ENCODE measurements at regions not wholly inside any gene's neighbourhood (a gene's known extent, or its start where the extent isn't known, plus 50 kb on each side); places are given as distances from the start of the nearest gene placed in this dataset.

DNA sequence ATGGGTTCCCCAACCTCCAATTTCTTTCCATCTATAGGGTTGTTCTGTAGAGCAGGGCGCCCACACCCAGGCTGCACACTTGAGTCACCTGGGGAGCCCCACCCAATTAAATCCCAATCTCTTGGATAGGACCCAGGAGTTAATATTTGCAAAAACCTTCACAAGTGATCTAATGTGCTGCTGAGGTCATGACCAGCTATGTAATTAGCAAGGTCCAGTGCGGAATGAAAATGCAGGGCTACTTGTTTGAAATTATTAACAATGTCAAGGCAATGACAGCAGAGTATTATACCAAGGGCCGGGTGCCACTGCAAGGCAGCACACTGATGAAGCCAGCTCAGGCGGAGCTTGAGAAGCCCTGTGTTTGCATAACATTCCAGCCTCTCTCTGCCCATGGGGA lies 302.7 kb downstream of the MAF start:
- no peak for DNase-seq (ENCODE audit: low read depth in 2 of 2)

DNA sequence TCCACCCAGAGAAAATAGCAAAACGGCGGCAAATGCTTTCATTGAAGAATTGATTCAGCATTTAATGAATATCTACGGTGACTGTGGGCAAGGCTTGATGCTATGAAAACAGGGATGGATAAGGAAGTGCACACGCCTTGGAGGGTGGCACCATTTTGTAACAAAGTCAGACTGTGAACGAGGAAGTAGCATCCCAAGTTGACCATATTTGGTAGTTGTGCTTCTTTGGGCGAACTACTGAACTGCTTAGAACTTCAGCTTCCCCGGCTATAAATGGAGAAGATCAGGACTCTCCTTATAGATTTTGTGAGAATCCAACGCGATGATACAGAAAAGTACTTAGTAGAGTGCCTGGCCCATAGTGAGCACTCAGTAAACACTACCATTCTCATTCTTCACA lies 303.2 kb downstream of the MAF start:
- DNase-seq (ENCODE audit: low read depth in 2 of 2) = no peak

DNA sequence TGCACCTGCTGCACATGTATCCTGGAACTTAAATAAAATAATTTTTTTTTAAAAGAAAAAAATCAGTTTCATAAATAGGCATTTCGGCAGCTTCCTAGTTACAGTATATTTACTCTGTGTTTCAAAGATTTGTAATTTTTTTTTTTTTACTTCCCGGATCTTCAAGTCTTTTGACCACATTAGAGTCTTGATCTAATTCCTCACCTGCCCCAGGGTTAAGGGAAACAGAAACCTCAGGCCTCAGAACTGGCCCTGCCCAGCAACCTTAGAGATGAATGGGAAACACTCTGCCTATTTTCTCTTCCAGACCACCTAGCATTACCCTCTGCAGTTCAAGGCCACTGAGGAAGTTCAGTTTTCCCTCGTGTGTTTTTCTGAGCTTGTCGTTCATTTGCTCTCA lies 304.0 kb downstream of the MAF start:
- no peak for DNase-seq (ENCODE audit: low read depth in 2 of 2)

DNA sequence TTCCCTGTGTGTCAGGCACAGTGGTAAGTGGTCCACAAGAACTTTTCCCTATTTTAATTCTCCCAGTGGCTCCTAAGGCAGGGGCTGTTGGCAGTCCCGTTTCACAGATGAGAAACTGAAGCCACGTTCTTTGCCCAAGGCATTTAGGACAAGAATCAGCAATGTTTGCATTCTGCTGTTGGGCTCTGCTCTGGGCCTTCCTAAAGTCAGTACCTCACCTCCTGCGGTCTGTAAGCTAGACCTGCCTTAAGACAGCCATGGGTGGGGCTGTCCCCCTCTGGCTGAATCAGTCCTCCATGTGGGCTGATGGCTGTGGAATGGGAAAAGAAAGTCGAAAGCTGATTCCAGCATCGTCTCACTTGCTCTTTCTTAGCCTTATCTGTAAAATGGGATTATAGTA lies 304.8 kb downstream of the MAF start:
- no peak for DNase-seq (ENCODE audit: low read depth in 2 of 2)

DNA sequence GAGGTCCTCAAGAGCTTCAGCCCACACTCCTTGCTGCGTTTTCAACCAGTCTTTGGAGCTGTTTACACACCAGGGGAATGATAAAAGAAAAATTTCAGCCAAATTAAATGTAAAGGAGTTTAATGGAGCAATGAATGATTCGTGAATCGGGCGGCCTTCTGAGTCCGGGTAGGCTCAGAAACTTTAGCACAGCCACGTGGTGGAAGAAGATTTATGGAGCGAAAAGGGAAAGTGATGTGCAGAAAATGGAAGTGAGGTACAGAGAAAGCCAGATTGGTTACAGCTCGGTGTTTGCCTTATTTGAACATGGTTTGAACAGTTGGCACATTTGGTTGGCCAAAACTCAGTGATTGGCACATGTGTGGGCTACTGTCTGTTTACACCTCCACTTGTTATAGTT lies 305.4 kb downstream of the MAF start:
- DNase-seq (ENCODE audit: low read depth in 2 of 2) = no peak

DNA sequence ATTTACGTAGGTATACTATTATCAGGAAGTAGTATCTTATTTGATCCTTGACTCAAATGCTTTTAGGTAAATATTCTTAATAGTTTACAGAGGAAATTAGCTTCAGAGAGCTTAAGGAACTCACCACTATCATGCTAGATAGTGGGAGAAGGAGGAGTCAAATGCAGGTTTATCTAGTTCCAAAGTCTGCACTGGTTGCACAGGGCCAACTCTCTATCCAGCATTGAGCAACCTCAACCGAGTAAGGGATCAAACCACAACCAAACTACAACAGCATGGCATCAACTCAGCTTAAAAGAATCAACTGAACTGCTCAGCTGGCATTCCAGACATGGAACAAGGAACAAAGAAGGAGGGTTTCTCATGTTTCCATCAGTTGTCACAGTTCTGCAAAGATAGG lies 306.0 kb downstream of the MAF start:
- no peak for DNase-seq (ENCODE audit: low read depth in 2 of 2)

DNA sequence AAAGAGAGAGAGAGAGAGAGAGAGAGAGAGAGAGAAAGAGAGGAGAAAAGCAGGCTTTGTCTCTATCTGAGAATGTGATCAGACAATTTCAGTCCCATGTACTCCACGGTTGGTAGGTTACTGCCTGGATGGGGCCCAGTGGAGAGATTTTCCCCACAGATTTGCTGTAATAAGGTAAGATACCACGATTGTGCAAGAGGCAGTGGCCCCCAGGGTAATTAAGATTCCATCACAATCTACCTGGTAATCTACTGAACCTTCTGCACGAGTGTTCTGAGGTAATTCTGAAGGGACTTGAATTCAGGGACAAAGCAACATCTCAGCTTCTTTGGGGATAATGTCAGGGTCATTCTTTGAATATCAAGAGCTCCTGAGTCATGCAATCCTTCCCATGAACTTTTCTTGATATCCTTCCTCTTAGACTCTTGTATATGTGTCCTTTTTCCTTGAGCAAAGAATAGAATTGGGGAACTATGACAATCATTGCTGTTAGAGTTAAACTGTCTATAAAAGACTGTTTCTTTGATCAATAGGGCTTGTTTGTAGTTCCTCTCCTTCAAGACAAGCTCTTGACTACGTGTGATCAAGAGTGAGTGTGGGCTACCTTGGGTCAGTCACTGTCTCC lies 306.6 kb downstream of the MAF start:
- no peak for DNase-seq (ENCODE audit: low read depth in 2 of 2)

DNA sequence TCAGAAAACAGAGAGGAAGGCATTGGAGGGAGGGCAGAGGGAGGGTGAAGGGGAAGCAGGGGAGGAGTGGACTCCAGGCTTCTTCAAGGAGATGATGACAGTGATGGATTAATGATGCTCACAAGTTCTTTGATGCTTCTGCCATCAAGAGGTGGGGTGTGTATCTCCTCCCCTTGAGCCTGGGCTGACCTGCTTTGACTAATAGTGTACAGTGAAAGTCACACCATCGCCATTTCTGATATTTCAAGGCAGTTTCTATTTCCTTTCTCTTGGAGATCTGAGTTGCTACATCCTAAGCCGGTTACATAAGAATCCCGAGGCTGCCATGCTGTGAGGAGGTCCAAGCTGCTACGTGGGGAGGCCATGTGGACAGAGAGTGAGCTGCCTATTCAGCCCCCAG lies 312.5 kb downstream of the MAF start:
- DNase-seq (ENCODE audit: low read depth in 2 of 2) = no peak

DNA sequence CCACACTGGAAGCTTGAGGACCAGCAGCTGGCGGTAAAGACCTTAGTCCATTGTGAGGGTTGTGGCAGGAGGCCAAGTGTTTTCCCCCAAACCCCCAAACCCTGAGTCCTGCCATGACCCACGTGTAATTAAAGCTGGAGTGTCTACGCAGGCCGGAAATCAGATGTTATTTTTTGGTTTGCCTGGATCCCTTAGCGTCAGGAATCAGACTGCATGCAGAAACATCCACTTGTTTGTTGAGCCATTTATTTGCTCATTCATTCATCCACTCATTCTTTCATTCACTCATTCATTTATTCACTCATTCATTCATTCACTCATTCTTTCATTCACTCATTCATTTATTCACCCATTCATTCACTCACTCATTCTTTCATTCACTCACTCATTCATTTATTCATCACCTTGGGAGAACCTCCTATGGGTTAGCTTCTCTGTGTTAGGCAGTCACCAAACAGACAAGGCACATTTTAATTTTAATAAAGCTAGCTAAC lies 313.1 kb downstream of the MAF start:
- DNase-seq (ENCODE audit: low read depth in 2 of 2) = no peak

DNA sequence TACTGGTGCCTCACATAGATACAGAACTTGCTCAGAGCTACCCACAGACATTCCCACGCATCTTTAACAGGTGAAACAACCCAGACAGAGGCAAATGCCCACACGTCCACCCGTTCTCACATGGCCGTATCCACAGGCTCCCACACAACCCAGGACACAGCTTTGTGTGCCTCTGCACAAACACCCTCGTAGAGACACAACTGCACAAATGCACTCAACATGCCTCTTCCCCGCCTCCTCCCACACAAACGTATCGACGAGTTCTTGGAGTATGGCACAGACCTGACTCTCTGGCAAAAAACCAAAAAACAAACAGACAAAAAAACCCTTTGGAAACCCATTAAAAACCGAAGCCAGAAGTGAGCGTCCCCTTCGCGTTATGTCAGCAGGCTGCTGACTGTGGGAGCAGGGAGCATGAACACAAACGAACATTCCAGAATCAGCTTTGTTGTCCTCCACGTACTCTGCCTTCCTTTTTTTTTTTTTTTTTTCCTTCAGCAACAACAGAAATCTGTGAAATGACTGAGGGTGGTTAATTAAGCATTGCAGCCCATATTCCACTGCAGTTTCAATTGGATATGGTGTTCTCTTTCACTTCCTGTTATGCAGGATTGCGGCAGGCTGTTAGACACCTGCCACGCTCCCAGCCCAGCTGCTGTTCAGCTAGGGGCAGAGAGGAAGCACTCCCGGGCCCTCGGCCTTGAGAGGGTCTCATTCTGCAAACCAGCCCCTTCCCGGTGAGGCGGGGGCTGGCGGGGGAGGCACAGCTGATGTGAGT lies 313.7 kb downstream of the MAF start:
- no peak for DNase-seq (ENCODE audit: low read depth in 2 of 2)

DNA sequence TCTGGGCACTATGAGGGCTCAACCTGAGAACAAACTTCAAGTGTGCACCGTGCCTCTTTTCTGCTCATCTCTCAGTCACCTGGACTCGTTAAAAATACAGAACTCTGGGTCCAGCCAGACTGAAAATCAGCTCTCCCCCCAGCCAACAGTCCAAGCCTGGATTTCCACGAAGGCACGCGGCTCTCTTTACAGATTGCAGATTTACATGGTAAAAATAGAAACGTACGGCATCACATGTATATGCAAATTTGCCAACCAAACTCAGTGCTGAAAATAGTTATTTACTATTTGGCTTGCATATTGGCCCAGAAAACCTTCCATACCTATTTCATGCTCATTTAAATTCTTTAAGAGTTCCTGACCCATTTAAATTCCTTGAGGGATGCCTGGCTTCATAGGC lies 315.8 kb downstream of the MAF start:
- no peak for DNase-seq (ENCODE audit: low read depth in 2 of 2)

DNA sequence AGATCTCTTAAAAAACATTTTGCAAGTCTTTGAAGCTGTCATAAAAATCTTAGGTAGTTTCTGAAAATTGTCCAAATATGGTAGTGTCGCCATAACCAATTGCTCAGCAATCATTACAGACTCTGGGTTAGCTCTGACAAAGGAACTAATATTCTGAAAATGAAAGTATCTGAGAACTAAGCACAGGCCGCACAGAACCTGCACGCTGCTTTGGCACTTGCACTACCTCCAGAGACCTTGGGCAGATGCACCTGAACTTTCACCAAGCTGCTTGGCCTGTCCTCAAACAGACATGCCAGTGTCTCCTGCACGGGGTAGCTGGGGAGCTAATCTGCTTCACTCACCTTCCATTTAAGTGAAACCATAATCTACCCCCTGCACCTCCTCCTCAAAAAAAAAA lies 317.0 kb downstream of the MAF start:
- no peak for DNase-seq (ENCODE audit: low read depth in 2 of 2)

DNA sequence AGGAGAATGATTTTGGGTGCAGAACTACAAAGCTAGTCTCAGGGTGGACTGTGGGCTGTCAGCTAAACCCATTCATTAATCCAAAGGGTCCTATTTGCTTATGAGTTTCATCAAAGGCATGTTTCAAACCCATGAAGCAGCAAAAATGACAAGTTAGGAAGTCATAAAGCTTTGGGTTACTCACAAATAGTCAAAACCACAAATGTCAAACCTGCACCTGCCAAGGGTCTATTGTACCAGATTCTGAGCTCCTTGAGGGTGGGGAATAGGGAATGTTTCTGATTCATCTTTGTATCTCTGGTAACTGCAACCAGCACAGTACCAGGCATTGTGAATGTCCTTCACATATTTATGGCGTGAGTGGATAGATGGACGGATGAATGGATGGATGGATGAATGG lies 317.7 kb downstream of the MAF start:
- no peak for DNase-seq (ENCODE audit: low read depth in 2 of 2)

DNA sequence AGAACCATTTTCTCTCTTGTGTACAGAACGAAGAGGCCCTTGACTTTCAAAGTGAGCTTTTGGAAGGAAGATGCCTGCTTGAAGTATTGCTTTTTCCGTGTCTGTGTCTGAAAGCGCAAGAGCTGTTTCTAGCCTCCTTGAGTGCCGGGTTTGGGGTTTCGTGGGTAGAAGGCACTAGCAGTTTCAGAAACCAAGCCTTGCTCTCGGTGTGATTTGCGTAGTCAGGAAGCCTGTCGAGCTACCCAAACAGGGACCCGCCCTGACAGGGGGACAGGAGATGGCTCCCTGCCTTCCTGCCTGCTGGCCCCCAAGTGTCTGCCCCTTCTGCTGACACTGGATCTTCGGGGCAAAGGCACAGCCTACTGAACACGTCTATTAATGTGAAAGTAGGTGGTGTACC lies 322.0 kb downstream of the MAF start:
- DNase-seq (ENCODE audit: low read depth in 2 of 2) = peak; percentile 4 to 19

DNA sequence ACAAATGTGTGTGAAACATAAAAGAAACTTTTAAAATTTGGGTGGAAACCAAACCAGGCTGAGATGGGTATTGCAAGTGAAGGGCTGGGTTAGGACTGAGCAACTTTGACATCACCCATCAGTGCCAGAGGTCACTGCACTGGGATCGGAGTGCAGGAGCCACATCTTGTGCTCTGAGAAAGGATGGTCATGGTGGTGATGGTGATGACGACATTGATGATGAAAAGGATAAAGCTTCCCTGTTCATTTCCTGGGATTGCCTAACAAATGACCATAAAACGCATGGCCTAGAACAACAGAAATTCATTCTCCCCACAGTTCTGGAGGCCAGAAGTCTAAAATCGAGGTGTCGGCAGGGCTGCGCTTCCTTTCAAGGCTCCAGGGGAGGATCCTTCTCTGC lies 324.0 kb downstream of the MAF start:
- no peak for DNase-seq (ENCODE audit: low read depth in 2 of 2)

DNA sequence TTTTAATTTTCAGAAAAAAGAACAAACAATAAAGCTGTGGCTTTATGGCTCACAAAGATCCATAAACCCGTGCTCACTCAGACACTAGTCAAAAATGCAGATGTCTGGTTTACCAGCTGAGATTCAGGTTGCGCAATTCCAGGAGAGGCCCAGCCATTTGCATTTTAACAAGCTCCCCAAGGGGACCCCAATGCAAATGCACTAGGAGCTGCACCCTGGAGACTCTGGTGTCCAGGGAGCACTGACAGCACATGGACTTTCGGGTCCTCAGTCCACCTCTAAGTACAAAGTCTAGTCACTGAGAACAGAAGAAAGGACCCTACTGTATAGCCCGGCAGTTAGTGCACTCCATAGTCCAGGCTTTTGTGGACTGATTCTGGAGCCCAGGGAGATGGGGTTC lies 326.3 kb downstream of the MAF start:
- no peak for DNase-seq (ENCODE audit: low read depth in 2 of 2)

DNA sequence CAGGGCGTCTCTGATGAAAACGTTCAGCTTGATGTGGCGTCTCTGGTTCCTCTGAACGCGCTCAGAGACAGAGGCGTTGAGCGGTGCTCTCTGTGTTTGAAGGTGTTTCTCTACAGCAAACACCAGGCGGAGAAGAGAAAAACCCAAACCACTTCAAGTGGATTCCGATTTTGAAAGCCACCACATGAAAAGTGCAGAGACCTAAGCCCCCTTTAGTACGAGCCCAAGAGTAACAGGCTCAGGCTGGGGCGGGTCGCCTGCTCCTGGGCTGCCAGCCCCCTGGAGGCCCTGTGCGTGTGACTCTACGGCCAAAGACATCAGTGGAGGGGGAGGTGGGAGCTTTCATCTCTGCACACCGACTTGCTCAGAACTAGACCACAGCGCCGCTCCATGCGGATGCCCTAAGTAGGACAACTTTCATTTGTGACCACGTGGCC lies 328.4 kb downstream of the MAF start:
- peak; percentile 2 to 16 for DNase-seq (ENCODE audit: low read depth in 2 of 2)

DNA sequence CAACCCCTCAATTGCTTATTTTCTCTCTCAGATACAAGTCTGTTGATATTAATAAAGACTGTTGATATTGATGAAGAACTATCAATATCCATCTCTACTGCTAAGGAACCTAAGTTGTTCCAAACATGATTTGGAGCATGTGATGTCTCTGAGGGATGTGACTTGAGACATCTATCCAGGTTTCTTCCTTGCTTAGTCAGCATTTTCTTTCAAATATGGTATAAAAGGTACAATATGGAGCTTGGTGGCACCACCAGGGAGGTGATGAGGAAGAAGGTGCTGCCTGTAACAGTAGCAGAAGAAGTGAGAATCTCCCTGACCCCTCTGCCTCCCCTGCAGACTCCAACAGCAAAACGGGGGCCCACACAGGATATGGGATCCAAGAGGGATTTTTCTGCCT lies 329.0 kb downstream of the MAF start:
- DNase-seq (ENCODE audit: low read depth in 2 of 2) = no peak

DNA sequence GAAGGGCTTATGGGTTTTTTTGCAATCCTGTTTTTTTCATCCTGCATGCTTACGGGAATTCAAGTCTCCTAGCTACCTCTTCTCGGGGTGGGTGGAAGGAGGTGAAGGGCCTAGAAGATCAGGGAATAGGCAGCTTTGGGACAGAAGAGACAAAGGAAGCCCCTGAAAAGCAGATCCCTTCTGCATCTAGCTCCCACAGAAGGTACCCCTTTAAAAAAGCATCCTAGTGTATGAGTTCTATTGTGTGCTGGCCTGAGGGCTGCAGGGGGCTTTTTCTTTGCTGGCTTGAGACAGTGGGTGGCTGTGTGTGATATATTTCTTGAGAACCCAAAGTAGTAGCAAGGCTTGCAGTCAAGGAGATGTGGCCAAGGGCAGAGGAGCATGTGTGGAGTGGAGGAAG lies 330.5 kb downstream of the MAF start:
- DNase-seq (ENCODE audit: low read depth in 2 of 2) = no peak

DNA sequence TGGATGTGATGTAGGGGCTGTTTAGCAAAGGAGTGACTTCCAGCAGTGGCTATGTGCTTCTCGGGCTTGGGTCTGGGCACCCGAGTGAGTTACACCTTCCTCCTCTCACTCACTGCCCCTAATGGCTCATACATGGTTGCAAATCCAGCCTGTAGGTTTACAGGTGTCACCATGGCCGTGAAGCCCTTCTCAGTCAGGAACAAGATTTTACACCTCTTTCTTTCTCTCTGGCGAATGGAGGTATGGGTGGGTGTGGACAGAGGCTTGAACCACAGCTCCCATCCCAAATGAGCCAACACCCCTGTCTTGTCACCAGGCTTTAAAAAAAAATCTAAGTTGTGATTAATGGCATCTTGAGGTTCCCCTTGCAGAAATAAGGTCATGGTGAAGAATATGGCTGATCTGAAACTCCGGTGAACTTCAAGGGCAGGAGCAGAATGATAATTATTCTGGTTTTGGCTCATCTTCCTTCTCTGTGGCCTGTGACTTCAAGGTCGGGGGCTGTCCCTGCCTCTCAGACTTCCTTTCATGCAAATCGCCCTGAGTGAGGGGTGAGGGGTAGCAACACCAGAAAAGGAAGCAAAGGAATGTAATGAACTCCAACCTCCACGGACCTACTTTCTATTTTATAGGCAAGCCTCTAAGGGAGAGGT lies 331.2 kb downstream of the MAF start:
- no peak for DNase-seq (ENCODE audit: low read depth in 2 of 2)

DNA sequence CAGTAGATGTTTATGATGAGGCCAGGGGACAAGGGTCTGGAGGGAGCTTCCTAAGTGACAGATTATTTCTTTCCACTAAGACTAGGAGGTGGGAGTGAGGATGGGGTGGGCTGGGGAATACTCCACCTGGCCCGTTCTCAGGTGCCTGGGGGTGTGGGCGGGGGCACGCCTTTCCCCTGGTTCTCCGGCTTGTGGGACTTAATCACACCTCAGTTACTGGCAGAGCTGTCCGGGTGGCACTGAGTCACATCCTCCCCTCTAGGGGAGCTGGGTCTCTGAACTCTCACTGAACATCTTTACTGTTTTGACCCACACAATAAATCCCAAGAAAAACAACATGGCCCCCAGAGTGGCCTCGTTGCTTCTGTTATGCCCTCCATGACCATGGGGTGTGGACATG lies 332.8 kb downstream of the MAF start:
- DNase-seq (ENCODE audit: low read depth in 2 of 2) = no peak

DNA sequence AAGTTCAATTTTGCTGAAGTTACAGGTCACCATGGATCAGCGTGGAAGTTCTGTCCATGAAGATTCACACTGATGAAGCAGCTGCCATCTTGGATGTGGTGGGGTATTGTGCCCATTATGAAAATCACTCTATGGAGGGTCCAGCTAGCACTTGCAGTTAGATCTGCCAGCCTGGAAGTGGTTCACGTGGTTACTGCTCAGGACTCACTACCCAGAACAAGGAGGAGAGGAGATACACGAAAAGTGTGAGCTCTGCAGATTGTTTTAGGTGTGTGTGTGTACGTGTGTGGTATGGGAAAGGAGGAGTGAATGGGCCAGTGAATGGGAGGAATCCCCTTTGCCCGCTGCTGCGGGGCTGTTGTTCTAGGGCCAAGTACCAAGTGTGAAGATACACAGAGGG lies 333.4 kb downstream of the MAF start:
- DNase-seq (ENCODE audit: low read depth in 2 of 2) = no peak

DNA sequence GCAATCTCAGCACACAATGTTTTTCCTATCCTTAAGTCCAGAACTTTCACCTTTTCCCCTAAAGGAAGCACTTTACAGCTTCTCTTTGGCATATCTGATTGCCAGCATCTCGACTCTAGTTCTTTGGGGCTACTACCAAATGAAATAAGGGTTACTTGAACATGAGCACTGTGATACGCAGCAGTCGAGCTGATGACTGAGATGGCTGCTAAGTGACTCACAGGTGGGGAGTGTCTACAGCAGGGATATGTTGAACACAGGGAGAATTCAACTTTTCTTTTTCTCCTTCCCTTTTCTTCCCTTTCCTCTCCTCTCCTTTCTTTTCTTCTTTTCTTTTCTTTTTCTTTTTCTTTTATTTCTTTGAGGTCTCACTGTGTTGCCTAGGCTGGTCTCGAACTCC lies 334.8 kb downstream of the MAF start:
- DNase-seq (ENCODE audit: low read depth in 2 of 2) = no peak

All from stimulated activated CD8-positive, alpha-beta memory T cell treated with anti-CD3 and anti-CD28 coated beads, Interleukin-2, amount 100 ng/mL, for 1 hour (primary cell).